ENCODE measurements at regions not wholly inside any gene's neighbourhood (a gene's known extent, or its start where the extent isn't known, plus 50 kb on each side); places are given as distances from the start of the nearest gene placed in this dataset.

DNA sequence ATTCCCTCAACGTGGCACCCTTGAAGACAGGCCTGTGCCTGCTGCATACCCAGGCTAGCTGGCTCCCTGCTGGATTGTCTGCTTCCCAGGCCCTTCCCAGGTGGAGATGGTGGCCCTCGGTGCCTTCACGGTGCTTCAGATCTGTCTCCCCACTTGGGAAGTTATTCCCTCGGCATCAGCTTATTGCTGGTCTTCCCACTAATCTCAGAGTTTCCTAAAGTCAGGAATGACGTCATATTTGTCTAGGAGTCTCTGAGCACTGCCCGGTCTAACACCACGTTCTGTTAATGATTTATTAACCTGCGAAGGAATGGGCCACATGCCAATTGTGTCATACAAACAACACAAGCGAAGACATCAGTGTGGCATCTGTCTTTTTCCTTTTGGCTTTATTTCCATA is 269.8 kb upstream of the ID2 start:
- intact Hi-C loops (cut with DNase I), result no loop called here
- DNase-seq, result peak in 3 of 7 donors; percentile 31 to 33 (median 32)
- peak overlapping the region in 2 of 5 donors; percentile 49 to 52 for H3K27ac ChIP-seq

DNA sequence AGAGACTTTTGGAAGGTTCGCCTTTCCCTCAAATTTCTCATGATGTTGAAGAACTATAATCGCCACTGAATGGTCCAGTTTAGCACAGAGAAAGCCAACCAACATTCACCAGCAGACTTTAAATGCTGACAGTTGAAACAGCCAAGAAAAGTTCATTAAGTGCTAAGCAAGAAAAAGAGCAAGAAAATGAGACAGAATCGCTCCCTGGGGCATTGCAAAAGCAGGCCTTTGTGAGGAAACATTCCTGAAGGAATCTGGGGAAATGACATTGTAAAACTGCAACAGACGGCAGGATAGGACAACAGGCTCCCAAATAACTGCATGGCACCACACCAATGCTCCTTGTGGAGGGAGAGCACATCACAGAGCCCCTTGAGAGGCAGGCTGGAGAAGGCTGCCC is 269.3 kb upstream of the ID2 start:
- no peak overlapping the region for H3K4me3 ChIP-seq
- peak in 4 of 7 donors; percentile 29 to 64 (median 38) for DNase-seq

More for the DNA sequence above, 269.8 kb upstream of the ID2 start:
- no peak overlapping the region for H3K4me3 ChIP-seq
- 56 to 66% (median 64%) methylated on average over 9 of the region's 9 CpGs for WGBS, 4 donors
- TF ChIP-seq POLR2A (IDR thresholded peaks at IDR 0.05), result no peak
- TF ChIP-seq, protein P1, sequence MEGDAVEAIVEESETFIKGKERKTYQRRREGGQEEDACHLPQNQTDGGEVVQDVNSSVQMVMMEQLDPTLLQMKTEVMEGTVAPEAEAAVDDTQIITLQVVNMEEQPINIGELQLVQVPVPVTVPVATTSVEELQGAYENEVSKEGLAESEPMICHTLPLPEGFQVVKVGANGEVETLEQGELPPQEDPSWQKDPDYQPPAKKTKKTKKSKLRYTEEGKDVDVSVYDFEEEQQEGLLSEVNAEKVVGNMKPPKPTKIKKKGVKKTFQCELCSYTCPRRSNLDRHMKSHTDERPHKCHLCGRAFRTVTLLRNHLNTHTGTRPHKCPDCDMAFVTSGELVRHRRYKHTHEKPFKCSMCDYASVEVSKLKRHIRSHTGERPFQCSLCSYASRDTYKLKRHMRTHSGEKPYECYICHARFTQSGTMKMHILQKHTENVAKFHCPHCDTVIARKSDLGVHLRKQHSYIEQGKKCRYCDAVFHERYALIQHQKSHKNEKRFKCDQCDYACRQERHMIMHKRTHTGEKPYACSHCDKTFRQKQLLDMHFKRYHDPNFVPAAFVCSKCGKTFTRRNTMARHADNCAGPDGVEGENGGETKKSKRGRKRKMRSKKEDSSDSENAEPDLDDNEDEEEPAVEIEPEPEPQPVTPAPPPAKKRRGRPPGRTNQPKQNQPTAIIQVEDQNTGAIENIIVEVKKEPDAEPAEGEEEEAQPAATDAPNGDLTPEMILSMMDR (IDR thresholded peaks at IDR 0.05), result no peak
- H3K27me3 ChIP-seq, result no peaks in the 10 kb centered on the region
- H3K36me3 ChIP-seq (replicated peaks in 1 of 2), result no peaks in the 10 kb centered on the region
- no peaks in the 10 kb centered on the region for H3K9me3 ChIP-seq (replicated peaks in 1 of 3)
- peaks cover 14 to 15% of the 10 kb centered on the region in 2 donors for H3K4me1 ChIP-seq (replicated peaks in 1 of 2)

DNA sequence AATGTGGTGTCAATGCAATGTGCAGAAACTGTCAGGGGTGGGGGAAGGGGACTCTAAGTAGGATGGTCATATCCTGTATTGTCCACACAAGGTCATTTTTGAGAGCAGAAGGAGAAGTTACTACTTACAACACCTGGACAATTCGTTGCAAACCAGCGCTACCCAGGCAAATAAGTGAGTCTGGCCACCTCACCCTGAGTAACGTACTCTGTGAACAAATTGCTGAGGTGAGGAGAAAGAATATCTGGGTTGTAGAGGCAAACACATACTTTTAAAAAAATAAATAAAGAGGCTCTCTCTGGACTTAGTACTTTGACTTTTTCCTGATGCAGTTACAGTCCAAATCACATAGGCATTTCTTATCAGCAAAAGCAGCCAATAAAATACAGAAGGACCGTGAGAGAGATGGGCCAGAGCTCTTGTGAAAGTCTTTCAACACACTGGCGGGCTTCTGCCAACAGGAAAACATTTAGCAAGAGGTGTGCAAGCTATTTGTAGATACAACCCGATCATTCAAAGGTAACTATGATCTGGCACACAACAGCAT is 268.2 kb upstream of the ID2 start:
- no peak for TF ChIP-seq POLR2A (IDR thresholded peaks at IDR 0.05)
- TF ChIP-seq, protein P1 (IDR thresholded peaks at IDR 0.05), result no peak
- Histone ChIP-seq H3K27ac (no peak overlapping the region), H3K4me1 (replicated peaks in 1 of 2) (peaks cover 11 to 14% of the 10 kb centered on the region in 2 donors), H3K27me3 (no peaks in the 10 kb centered on the region), H3K4me3 (no peak overlapping the region), H3K9me3 (replicated peaks in 1 of 3) (no peaks in the 10 kb centered on the region), H3K36me3 (replicated peaks in 1 of 2) (no peaks in the 10 kb centered on the region)
- intact Hi-C loops (cut with DNase I), result no loop called here
- 55 to 64% (median 63%) methylated on average over 6 of the region's 6 CpGs for WGBS, 4 donors
- peak in 4 of 7 donors; percentile 31 to 67 (median 49) for DNase-seq

More for the DNA sequence above, 269.3 kb upstream of the ID2 start:
- H3K9me3 ChIP-seq (replicated peaks in 1 of 3), result no peaks in the 10 kb centered on the region
- intact Hi-C loops (cut with DNase I), result no loop called here
- no peak for TF ChIP-seq POLR2A (IDR thresholded peaks at IDR 0.05)
- TF ChIP-seq, protein P1 (IDR thresholded peaks at IDR 0.05), result no peak
- no peaks in the 10 kb centered on the region for H3K36me3 ChIP-seq (replicated peaks in 1 of 2)
- peak overlapping the region in 2 of 5 donors; percentile 49 to 52 for H3K27ac ChIP-seq
- H3K27me3 ChIP-seq, result no peaks in the 10 kb centered on the region
- WGBS, 4 donors, result 73 to 79% (median 74%) methylated on average over 4 of the region's 4 CpGs
- H3K4me1 ChIP-seq (replicated peaks in 1 of 2), result peaks cover 14 to 15% of the 10 kb centered on the region in 2 donors

DNA sequence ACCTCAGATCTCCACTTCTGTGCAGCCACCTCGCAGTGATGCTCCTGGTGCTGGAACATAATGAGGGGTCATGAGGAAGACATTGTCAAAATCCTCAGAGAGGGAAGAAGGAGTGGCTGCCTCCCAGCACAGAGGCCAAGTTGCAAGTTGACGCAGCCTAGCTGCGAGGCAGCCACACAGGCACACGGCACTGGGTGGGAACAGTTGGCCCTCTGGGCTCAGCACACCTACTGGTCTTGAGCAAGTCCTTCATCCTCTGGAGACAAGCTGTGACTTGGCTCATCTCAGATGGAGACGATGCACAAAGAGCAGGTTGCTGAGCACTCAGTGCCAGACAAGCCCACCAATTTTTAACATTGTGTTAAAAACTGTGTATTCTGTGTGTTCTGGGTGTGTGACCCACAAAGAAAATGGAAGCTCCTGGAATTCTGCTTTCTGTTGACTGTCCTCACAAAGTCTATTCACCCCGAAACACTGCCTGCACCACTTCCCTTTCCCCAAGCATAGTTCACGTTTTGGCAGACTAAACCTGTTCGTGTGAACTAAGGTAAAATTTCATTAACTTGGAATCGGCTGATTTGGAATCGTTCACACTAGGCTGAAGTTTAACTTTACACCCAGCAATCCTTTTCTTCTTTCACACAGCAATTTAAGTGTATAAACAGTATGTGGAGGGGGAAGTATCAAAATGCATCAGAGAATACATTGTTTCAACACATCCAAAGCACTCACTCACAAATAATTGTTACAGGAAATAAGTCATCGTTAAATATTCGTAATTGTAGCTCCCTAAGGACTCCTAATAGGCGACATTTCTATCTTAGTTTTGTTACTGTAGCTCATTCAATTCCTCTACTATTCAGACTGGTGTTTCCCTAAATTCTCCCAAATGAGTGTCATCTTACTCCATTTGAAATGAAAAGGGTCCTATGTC is 266.6 kb upstream of the ID2 start:
- Histone ChIP-seq H3K27ac (no peak overlapping the region), H3K4me3 (no peak overlapping the region), H3K4me1 (replicated peaks in 1 of 2) (peaks cover 0 to under 1% of the 10 kb centered on the region in 2 donors), H3K9me3 (replicated peaks in 1 of 3) (no peaks in the 10 kb centered on the region), H3K27me3 (no peaks in the 10 kb centered on the region), H3K36me3 (replicated peaks in 1 of 2) (no peaks in the 10 kb centered on the region)
- intact Hi-C loops (cut with DNase I), result no loop called here
- WGBS, 4 donors, result 82 to 86% (median 83%) methylated on average over 10 to 13 of the region's 13 CpGs
- TF ChIP-seq, protein P1 (IDR thresholded peaks at IDR 0.05), result no peak
- DNase-seq, result no peak

Data from adrenal gland (tissue), 9 donors.